Vagina (tissue), 2 donors: ENCODE measurements at regions not wholly inside any gene's neighbourhood (a gene's known extent, or its start where the extent isn't known, plus 50 kb on each side); places are given as distances from the start of the nearest gene placed in this dataset.

Experiments used
- DNase-seq, 2 donors: peaks; one replicate each; pipeline ENCODE4 v3.0.0-alpha.2; 2017; ENCODE audit errors: extremely low spot score in 2 of 2
- H3K27ac ChIP-seq: fragments of 200-600 bp; sonication (generic); one replicate; pipeline ENCODE4 v1.5.1; 2019
- H3K27me3 ChIP-seq: fragments of 200-600 bp; sonication (generic); one replicate; pipeline ENCODE4 v1.5.1; 2019
- H3K36me3 ChIP-seq, 2 donors: fragments of 200-600 bp; sonication (generic); one replicate each; pipeline ENCODE4 v1.5.1; 2017 to 2019
- H3K4me1 ChIP-seq: fragments of 200-600 bp; sonication (generic); one replicate; pipeline ENCODE4 v1.5.1; 2019
- H3K4me3 ChIP-seq, 2 donors: fragments of 200-600 bp; sonication (generic); 1 replicate in 1 of 2; 2 replicates in 1 of 2; pipeline ENCODE4 v1.5.1; 2016 to 2019
- H3K9me3 ChIP-seq: fragments of 200-600 bp; sonication (generic); one replicate; pipeline ENCODE4 v1.5.1; 2019
- POLR2A ChIP-seq, 2 donors: fragments of 450-650 bp; IDR thresholded peaks; one replicate each; pipeline ENCODE4 v1.6.1; 2017; ENCODE audit warnings: antibody characterized with exemption in 2 of 2, mild to moderate bottlenecking in 2 of 2, moderate library complexity in 2 of 2
- POLR2AphosphoS5 ChIP-seq, 2 donors: sonication (generic); formaldehyde crosslinking; IDR thresholded peaks; one replicate each; pipeline ENCODE4 v1.9.0; 2017; ENCODE audit warnings: antibody characterized with exemption in 2 of 2, mild to moderate bottlenecking in 2 of 2, low read depth in 1 of 2; ENCODE audit not compliant: insufficient read depth in 1 of 2
- intact Hi-C: fragments of 100-400 bp; cut with DNase I; formaldehyde crosslinking; loops from one replicate; pipeline ENCODE4 v1.15.1; 2023
- TF ChIP-seq, protein P1 (sequence below), 3 experiments: fragments of 450-650 bp in 2 of 3; fragments of 200-600 bp in 1 of 3; sonication (generic) in 1 of 3; IDR thresholded peaks; one replicate each; pipeline ENCODE4 v1.5.1; 2017 to 2019; ENCODE audit warnings: antibody characterized with exemption in 3 of 3, mild to moderate bottlenecking in 2 of 3, moderate library complexity in 2 of 3

DNA sequence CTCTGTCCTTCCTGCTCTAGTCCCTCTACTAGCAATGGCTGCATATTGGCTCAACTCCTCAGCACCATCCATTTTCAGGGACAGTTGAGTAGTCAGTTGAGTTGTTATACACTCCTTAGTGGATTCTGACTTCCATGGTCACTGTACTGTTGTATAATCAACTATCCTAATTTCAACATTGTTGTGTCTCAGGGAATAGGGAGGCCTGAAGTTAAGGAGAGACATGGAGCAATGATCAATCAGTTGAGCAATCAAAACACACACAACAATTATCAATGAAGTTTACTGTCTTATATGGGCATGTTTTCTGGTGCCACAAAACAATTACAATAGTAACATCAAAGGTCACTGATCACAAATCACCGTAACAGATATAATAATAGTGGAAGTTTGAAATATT, 255.9 kb downstream of the KCNC2 start:
- H3K9me3 ChIP-seq, result no peaks in the 10 kb centered on the region
- H3K4me1 ChIP-seq, result no peaks in the 10 kb centered on the region
- intact Hi-C loops, result no loop called here
- DNase-seq, result no peak
- no peak overlapping the region for H3K4me3 ChIP-seq
- no peaks in the 10 kb centered on the region for H3K36me3 ChIP-seq
- no peak overlapping the region for H3K27ac ChIP-seq
- TF ChIP-seq POLR2AphosphoS5 (IDR thresholded peaks at IDR 0.05; ENCODE audit: insufficient read depth in 1 of 2, low read depth in 1 of 2), result no peak
- TF ChIP-seq, protein P1, sequence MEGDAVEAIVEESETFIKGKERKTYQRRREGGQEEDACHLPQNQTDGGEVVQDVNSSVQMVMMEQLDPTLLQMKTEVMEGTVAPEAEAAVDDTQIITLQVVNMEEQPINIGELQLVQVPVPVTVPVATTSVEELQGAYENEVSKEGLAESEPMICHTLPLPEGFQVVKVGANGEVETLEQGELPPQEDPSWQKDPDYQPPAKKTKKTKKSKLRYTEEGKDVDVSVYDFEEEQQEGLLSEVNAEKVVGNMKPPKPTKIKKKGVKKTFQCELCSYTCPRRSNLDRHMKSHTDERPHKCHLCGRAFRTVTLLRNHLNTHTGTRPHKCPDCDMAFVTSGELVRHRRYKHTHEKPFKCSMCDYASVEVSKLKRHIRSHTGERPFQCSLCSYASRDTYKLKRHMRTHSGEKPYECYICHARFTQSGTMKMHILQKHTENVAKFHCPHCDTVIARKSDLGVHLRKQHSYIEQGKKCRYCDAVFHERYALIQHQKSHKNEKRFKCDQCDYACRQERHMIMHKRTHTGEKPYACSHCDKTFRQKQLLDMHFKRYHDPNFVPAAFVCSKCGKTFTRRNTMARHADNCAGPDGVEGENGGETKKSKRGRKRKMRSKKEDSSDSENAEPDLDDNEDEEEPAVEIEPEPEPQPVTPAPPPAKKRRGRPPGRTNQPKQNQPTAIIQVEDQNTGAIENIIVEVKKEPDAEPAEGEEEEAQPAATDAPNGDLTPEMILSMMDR (IDR thresholded peaks at IDR 0.05), result no peak
- no peak for TF ChIP-seq POLR2A (IDR thresholded peaks at IDR 0.05)
- no peaks in the 10 kb centered on the region for H3K27me3 ChIP-seq

DNA sequence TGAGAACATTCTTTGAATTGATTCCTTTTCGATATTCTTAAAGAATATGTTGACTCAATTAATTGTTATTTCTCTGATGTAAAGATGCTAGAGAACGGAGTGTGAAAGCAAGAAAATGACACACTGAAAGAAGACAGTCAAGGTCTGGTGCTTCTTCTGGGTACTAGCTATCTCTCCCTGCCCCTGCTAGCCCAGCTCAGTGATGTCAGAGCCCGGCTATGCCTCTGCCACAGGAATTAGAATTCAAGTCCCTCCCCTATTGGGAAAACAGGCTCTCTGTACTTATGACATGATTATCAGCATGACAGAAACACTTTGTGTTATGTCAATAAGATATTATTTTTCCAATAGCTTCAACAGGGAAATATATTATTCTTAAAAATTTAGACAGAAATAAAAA, 252.4 kb downstream of the KCNC2 start:
- no peak for DNase-seq
- H3K4me1 ChIP-seq, result no peaks in the 10 kb centered on the region
- H3K9me3 ChIP-seq, result no peaks in the 10 kb centered on the region
- H3K4me3 ChIP-seq, result no peak overlapping the region
- no peaks in the 10 kb centered on the region for H3K36me3 ChIP-seq
- no peaks in the 10 kb centered on the region for H3K27me3 ChIP-seq
- H3K27ac ChIP-seq, result no peak overlapping the region
- TF ChIP-seq, protein P1 (IDR thresholded peaks at IDR 0.05), result no peak
- TF ChIP-seq POLR2AphosphoS5 (IDR thresholded peaks at IDR 0.05; ENCODE audit: insufficient read depth in 1 of 2, low read depth in 1 of 2) (no peak), POLR2A (IDR thresholded peaks at IDR 0.05) (no peak)
- intact Hi-C loops, result no loop called here

DNA sequence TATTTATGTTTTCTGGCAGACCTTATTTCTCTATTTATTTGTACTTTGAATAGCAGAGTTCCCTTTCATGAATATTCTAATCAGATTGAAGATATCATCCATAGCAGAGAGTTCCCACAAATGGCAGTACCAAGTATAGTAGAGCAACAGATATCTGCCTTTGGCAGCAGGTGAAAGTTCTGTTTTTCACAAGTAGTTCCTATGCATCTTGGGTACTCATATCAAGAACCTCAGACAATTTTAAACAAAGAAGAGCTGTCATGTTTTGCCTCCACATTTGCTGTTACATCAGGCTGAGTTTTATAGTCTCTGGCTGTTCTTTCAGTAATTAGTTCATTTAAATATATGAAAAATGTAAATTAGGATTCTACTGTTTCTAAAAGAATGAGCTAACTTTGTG, 252.0 kb downstream of the KCNC2 start:
- TF ChIP-seq POLR2A (IDR thresholded peaks at IDR 0.05) (no peak), POLR2AphosphoS5 (IDR thresholded peaks at IDR 0.05; ENCODE audit: insufficient read depth in 1 of 2, low read depth in 1 of 2) (no peak)
- TF ChIP-seq, protein P1 (IDR thresholded peaks at IDR 0.05), result no peak
- H3K36me3 ChIP-seq, result no peaks in the 10 kb centered on the region
- no peaks in the 10 kb centered on the region for H3K4me1 ChIP-seq
- intact Hi-C loops, result no loop called here
- H3K27me3 ChIP-seq, result no peaks in the 10 kb centered on the region
- H3K9me3 ChIP-seq, result no peaks in the 10 kb centered on the region
- no peak overlapping the region for H3K4me3 ChIP-seq
- H3K27ac ChIP-seq, result no peak overlapping the region
- no peak for DNase-seq

DNA sequence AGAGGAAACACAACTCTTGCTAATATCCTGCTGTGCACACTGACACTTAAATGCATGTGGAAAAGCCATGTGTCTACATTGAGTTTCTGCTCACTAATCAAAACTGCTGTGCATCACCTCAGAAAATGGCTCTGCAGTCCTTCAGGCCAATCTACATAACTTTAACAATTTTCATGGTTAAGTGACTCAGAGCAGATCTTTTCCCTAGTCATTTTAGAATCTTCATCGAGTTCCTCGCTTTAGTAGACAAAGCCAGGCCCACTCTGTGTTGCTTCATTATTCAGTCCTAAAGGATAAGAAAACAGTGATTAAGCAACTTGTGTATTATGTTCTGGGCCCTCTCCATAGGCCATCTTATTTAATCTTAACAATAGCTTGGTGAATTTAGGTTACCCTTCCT, 250.0 kb downstream of the KCNC2 start:
- Histone ChIP-seq H3K27me3 (no peaks in the 10 kb centered on the region), H3K27ac (no peak overlapping the region), H3K9me3 (no peaks in the 10 kb centered on the region), H3K4me3 (no peak overlapping the region), H3K4me1 (no peaks in the 10 kb centered on the region), H3K36me3 (no peaks in the 10 kb centered on the region)
- no peak for DNase-seq
- intact Hi-C loops, result no loop called here
- no peak for TF ChIP-seq POLR2A (IDR thresholded peaks at IDR 0.05)
- TF ChIP-seq POLR2AphosphoS5 (IDR thresholded peaks at IDR 0.05; ENCODE audit: insufficient read depth in 1 of 2, low read depth in 1 of 2), result no peak
- TF ChIP-seq, protein P1 (IDR thresholded peaks at IDR 0.05), result no peak

DNA sequence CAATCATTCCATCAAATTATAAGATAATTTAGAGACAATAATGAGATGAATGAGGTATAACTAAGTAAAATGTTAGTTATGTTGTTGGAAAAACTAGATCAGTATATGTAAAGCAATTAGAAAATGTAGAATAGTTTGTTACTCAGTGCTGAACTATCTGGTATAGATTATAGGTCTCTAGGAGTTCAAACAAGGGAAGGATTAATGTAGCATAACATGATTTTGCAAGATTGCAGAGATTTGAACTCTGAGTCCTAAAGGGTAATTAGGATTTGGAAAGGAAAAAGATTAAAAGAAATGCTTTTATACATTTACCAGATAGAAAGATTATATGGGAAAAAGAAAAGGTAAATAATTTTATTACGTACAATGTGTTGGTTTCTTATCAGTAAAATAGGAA, 246.3 kb downstream of the KCNC2 start:
- no peak overlapping the region for H3K27ac ChIP-seq
- H3K27me3 ChIP-seq, result no peaks in the 10 kb centered on the region
- TF ChIP-seq POLR2AphosphoS5 (IDR thresholded peaks at IDR 0.05; ENCODE audit: insufficient read depth in 1 of 2, low read depth in 1 of 2) (no peak), POLR2A (IDR thresholded peaks at IDR 0.05) (no peak)
- TF ChIP-seq, protein P1 (IDR thresholded peaks at IDR 0.05), result no peak
- H3K36me3 ChIP-seq, result no peaks in the 10 kb centered on the region
- no peaks in the 10 kb centered on the region for H3K4me1 ChIP-seq
- no peaks in the 10 kb centered on the region for H3K9me3 ChIP-seq
- intact Hi-C loops, result no loop called here
- no peak for DNase-seq
- no peak overlapping the region for H3K4me3 ChIP-seq
